Pancreas (tissue), 10 donors: ENCODE measurements at regions not wholly inside any gene's neighbourhood (a gene's known extent, or its start where the extent isn't known, plus 50 kb on each side); places are given as distances from the start of the nearest gene placed in this dataset.

Experiments used
- ATAC-seq, 4 donors: fragments of 200-7000 bp; cut with Tn5 transposase; one replicate each; pipeline versions ENCODE4 v1.8.0 to v1.9.1; 2020; ENCODE audit warnings: mild to moderate bottlenecking in 4 of 4, moderate library complexity in 4 of 4
- DNase-seq, 6 donors: peaks; one replicate each; pipeline ENCODE4 v3.0.0-alpha.2; 2020
- FAIRE-seq: peaks from 2 replicates; lab custom pipeline; 2012; peaks lifted over from hg19 to GRCh38; lab: Jason Lieb, UNC
- H3K27ac ChIP-seq, 4 donors: fragments of 200-600 bp; sonication (generic); 1 replicate in 3 of 4; 2 replicates in 1 of 4; pipeline versions ENCODE4 v1.5.0 to v1.8.0; 2020
- H3K27me3 ChIP-seq, 4 donors: fragments of 200-600 bp; one replicate each; pipeline ENCODE4 v1.8.0; 2021
- H3K36me3 ChIP-seq, 3 donors: fragments of 200-600 bp; sonication (generic) in 1 of 3; one replicate each; pipeline versions ENCODE4 v1.5.0 to v1.8.0; 2020 to 2021
- H3K4me1 ChIP-seq, 3 donors: fragments of 200-600 bp; one replicate each; pipeline ENCODE4 v1.8.0; 2021
- H3K4me3 ChIP-seq, 4 donors: fragments of 200-600 bp; sonication (generic) in 2 of 4; one replicate each; pipeline versions ENCODE4 v1.5.0 to v1.8.0; 2020 to 2021
- H3K9me3 ChIP-seq, 4 donors: fragments of 200-600 bp; one replicate each; pipeline ENCODE4 v1.8.0; 2021
- CTCF ChIP-seq, 4 donors: fragments of 200-600 bp; sonication (generic) in 3 of 4; IDR thresholded peaks; one replicate each; pipeline versions ENCODE4 v1.5.0 to v1.8.0; 2021; ENCODE audit warnings: antibody characterized with exemption in 4 of 4
- WGBS, 2 donors: extraction: QIAGEN DNeasy Blood & Tissue Kit; methylation state at CpG; one replicate each; pipeline ENCODE4 v1.1.7; 2013; 5-methylcytosine and 5-hydroxymethylcytosine counted together
- intact Hi-C, 3 donors: fragments of 100-400 bp; cut with DNase I; formaldehyde crosslinking; loops; one replicate each; pipeline versions ENCODE4 v1.11.1 to v1.14.2; 2022
- donor health status: healthy with polysubstance abuse.
- donor health status: DM: no; HTN: no; CAD: no; lungs with moderate emphysema.
- donor health status: DM: no; HTN: no; CAD: no.
- donor health status: control.
- donor health status: control.
- donor health status: Bipolar disorder and iron deficiency.
- donor health status: DM: yes; HTN: yes; CAD: no.
- donor health status: DM: no; HTN: no; CAD: no.
- donor health status: DM: no; HTN: no; CAD: no.
- donor health status: DM: yes; HTN: yes; CAD: no.

GRCh38 chr18:44409071-44409470, 271.6 kb upstream of the SETBP1 start:
- H3K4me1 ChIP-seq, result no peaks in the 10 kb centered on the region
- DNase-seq (no peak), ATAC-seq (no peak), FAIRE-seq (no peak)
- no peak for TF ChIP-seq CTCF (IDR thresholded peaks at IDR 0.05)
- H3K4me3 ChIP-seq, result no peak overlapping the region
- no peaks in the 10 kb centered on the region for H3K36me3 ChIP-seq
- H3K9me3 ChIP-seq, result no peaks in the 10 kb centered on the region
- no peak overlapping the region for H3K27ac ChIP-seq
- intact Hi-C loops, result no loop called here
- H3K27me3 ChIP-seq, result no peaks in the 10 kb centered on the region

GRCh38 chr18:44409515-44409914, 271.2 kb upstream of the SETBP1 start:
- H3K36me3 ChIP-seq, result no peaks in the 10 kb centered on the region
- ATAC-seq, result no peak
- no peak for DNase-seq
- intact Hi-C loops, result no loop called here
- H3K9me3 ChIP-seq, result no peaks in the 10 kb centered on the region
- no peak for TF ChIP-seq CTCF (IDR thresholded peaks at IDR 0.05)
- H3K4me3 ChIP-seq, result no peak overlapping the region
- H3K27me3 ChIP-seq, result no peaks in the 10 kb centered on the region
- 53 to 56% methylated on average over 1 of the region's 1 CpG for WGBS, 2 donors
- FAIRE-seq, result no peak
- H3K4me1 ChIP-seq, result no peaks in the 10 kb centered on the region
- H3K27ac ChIP-seq, result no peak overlapping the region

GRCh38 chr18:44410740-44411139, 269.9 kb upstream of the SETBP1 start:
- DNase-seq (no peak), FAIRE-seq (no peak), ATAC-seq (no peak)
- Histone ChIP-seq H3K9me3 (no peaks in the 10 kb centered on the region), H3K27me3 (no peaks in the 10 kb centered on the region), H3K4me3 (no peak overlapping the region), H3K36me3 (no peaks in the 10 kb centered on the region), H3K27ac (no peak overlapping the region), H3K4me1 (no peaks in the 10 kb centered on the region)
- intact Hi-C loops, result no loop called here
- TF ChIP-seq CTCF (IDR thresholded peaks at IDR 0.05), result no peak

- Histone ChIP-seq H3K4me3 (no peak overlapping the region), H3K27me3 (no peaks in the 10 kb centered on the region), H3K27ac (no peak overlapping the region), H3K4me1 (no peaks in the 10 kb centered on the region), H3K36me3 (no peaks in the 10 kb centered on the region), H3K9me3 (no peaks in the 10 kb centered on the region)
- DNase-seq (no peak), ATAC-seq (no peak), FAIRE-seq (no peak)
- intact Hi-C loops, result no loop called here
- no peak for TF ChIP-seq CTCF (IDR thresholded peaks at IDR 0.05)
These were observed 269.3 kb upstream of the SETBP1 start for GRCh38 chr18:44411262-44411905.

GRCh38 chr18:44411976-44412375, 268.7 kb upstream of the SETBP1 start:
- intact Hi-C loops, result no loop called here
- H3K4me1 ChIP-seq, result no peaks in the 10 kb centered on the region
- H3K27ac ChIP-seq, result no peak overlapping the region
- FAIRE-seq (no peak), DNase-seq (no peak), ATAC-seq (no peak)
- H3K27me3 ChIP-seq, result no peaks in the 10 kb centered on the region
- H3K4me3 ChIP-seq, result no peak overlapping the region
- no peaks in the 10 kb centered on the region for H3K36me3 ChIP-seq
- no peaks in the 10 kb centered on the region for H3K9me3 ChIP-seq
- no peak for TF ChIP-seq CTCF (IDR thresholded peaks at IDR 0.05)
- WGBS, 2 donors, result 71 to 77% methylated on average over 2 of the region's 2 CpGs
